H9 (cell line): ENCODE measurements at regions not wholly inside any gene's neighbourhood (a gene's known extent, or its start where the extent isn't known, plus 50 kb on each side); places are given as distances from the start of the nearest gene placed in this dataset.

Experiments used
- DNase-seq: peaks from one replicate; pipeline ENCODE4 v3.0.0-alpha.2; 2017
- H2AFZ ChIP-seq: one replicate; pipeline ENCODE4 v1.6.1; 2013; ENCODE audit warnings: mild to moderate bottlenecking, low read length, control low read depth, moderate library complexity
- H2AK5ac ChIP-seq: 2 replicates; pipeline ENCODE4 v1.6.1; 2013; ENCODE audit warnings: low read length, control low read depth, mixed read lengths; ENCODE audit not compliant: insufficient read length
- H2BK120ac ChIP-seq: one replicate; pipeline ENCODE4 v1.6.1; 2013; ENCODE audit warnings: low read depth, mild to moderate bottlenecking, low read length, control low read depth, inconsistent platforms; ENCODE audit not compliant: poor library complexity, severe bottlenecking
- H2BK12ac ChIP-seq: 2 replicates; pipeline ENCODE4 v1.6.1; 2013; ENCODE audit warnings: low read length, control low read depth, mixed read lengths, low read depth; ENCODE audit not compliant: insufficient read length
- H2BK15ac ChIP-seq: 2 replicates; pipeline ENCODE4 v1.6.1; 2013; ENCODE audit warnings: low read depth, low read length, control low read depth
- H2BK20ac ChIP-seq: one replicate; pipeline ENCODE4 v1.6.1; 2013; ENCODE audit warnings: low read depth, mild to moderate bottlenecking, low read length, control low read depth, inconsistent platforms; ENCODE audit not compliant: poor library complexity, severe bottlenecking
- H2BK5ac ChIP-seq: 2 replicates; pipeline ENCODE4 v1.6.1; 2013; ENCODE audit warnings: low read length, control low read depth, mixed read lengths; ENCODE audit not compliant: insufficient read length
- H3K14ac ChIP-seq: 2 replicates; pipeline ENCODE4 v1.6.1; 2013; ENCODE audit warnings: low read length, control low read depth; ENCODE audit not compliant: insufficient read depth
- H3K18ac ChIP-seq: 2 replicates; pipeline ENCODE4 v1.6.1; 2013; ENCODE audit warnings: low read depth, mild to moderate bottlenecking, mixed read lengths, low read length, control low read depth; ENCODE audit not compliant: insufficient read length
- H3K23ac ChIP-seq: 2 replicates; pipeline ENCODE4 v1.6.1; 2013; ENCODE audit warnings: low read length, control low read depth, mixed read lengths, low read depth; ENCODE audit not compliant: insufficient read length
- H3K23me2 ChIP-seq: 2 replicates; pipeline ENCODE4 v1.6.1; 2013; ENCODE audit warnings: low read depth, mild to moderate bottlenecking, mixed read lengths, low read length, control low read depth; ENCODE audit not compliant: insufficient read length, poor library complexity, severe bottlenecking
- H3K27ac ChIP-seq: 2 replicates; pipeline ENCODE4 v1.5.1; 2013; ENCODE audit warnings: low read length, control low read depth, mixed read lengths, low read depth; ENCODE audit not compliant: insufficient read length
- H3K27me3 ChIP-seq: 2 replicates; pipeline ENCODE4 v1.6.1; 2013; ENCODE audit warnings: low read length, control low read depth, inconsistent platforms; ENCODE audit not compliant: insufficient read depth
- H3K4ac ChIP-seq: 2 replicates; pipeline ENCODE4 v1.6.1; 2013; ENCODE audit warnings: low read depth, mild to moderate bottlenecking, control low read depth, inconsistent platforms, low read length, moderate library complexity
- H3K4me1 ChIP-seq: 2 replicates; pipeline ENCODE4 v1.6.1; 2013; ENCODE audit warnings: low read length, control low read depth, inconsistent platforms; ENCODE audit not compliant: insufficient read depth
- H3K4me2 ChIP-seq: 2 replicates; pipeline ENCODE4 v1.6.1; 2013; ENCODE audit warnings: low read length, control low read depth, mixed read lengths; ENCODE audit not compliant: insufficient read length, insufficient read depth
- H3K56ac ChIP-seq: 2 replicates; pipeline ENCODE4 v1.6.1; 2013; ENCODE audit warnings: low read depth, mild to moderate bottlenecking, mixed read lengths, low read length, control low read depth; ENCODE audit not compliant: insufficient read length
- H3K79me1 ChIP-seq: 2 replicates; pipeline ENCODE4 v1.6.1; 2013; ENCODE audit warnings: low read depth, mild to moderate bottlenecking, moderate library complexity, low read length, control low read depth, inconsistent platforms; ENCODE audit not compliant: insufficient read depth, poor library complexity, severe bottlenecking
- H3K79me2 ChIP-seq: 2 replicates; pipeline ENCODE4 v1.6.1; 2013; ENCODE audit warnings: low read length, control low read depth, inconsistent platforms; ENCODE audit not compliant: insufficient read depth
- H3K9ac ChIP-seq: 2 replicates; pipeline ENCODE4 v1.6.1; 2013; ENCODE audit warnings: low read length, control low read depth, mixed read lengths; ENCODE audit not compliant: insufficient read length; ENCODE audit errors: extremely low read depth
- H3K9me3 ChIP-seq: one replicate; pipeline ENCODE4 v1.6.1; 2013; ENCODE audit warnings: low read depth, low read length, inconsistent platforms; ENCODE audit not compliant: control insufficient read depth
- H3T11ph ChIP-seq: one replicate; pipeline ENCODE4 v1.6.1; 2013; ENCODE audit warnings: mild to moderate bottlenecking, low read length, control low read depth, inconsistent platforms
- H4K20me1 ChIP-seq: one replicate; pipeline ENCODE4 v1.6.1; 2013; ENCODE audit not compliant: control insufficient read depth, insufficient read length, insufficient read depth
- H4K5ac ChIP-seq: 2 replicates; pipeline ENCODE4 v1.6.1; 2013; ENCODE audit warnings: low read depth, mild to moderate bottlenecking, mixed read lengths, low read length, control low read depth; ENCODE audit not compliant: insufficient read length
- H4K8ac ChIP-seq: replicated peaks from 2 replicates; pipeline ENCODE4 v1.6.1; 2013; ENCODE audit warnings: low read length, control low read depth, mixed read lengths, low read depth; ENCODE audit not compliant: insufficient read length
- H4K91ac ChIP-seq: 2 replicates; pipeline ENCODE4 v1.6.1; 2013; ENCODE audit warnings: low read depth, mild to moderate bottlenecking, moderate library complexity, mixed read lengths, low read length, control low read depth; ENCODE audit not compliant: insufficient read length
- H3K27ac Mint-ChIP-seq, 3 experiments: 2 replicates in 2 of 3; 3 replicates in 1 of 3; pipeline ENCODE4 v1.8.0; 2020 to 2021; ENCODE audit warnings: mixed read lengths in 3 of 3, mild to moderate bottlenecking in 1 of 3, moderate library complexity in 1 of 3
- H3K27me3 Mint-ChIP-seq: 2 replicates; pipeline ENCODE4 v1.8.0; 2021; ENCODE audit warnings: low read depth, mild to moderate bottlenecking, moderate library complexity, mixed read lengths
- H3K36me3 Mint-ChIP-seq, 3 experiments: 2 replicates in 2 of 3; 3 replicates in 1 of 3; pipeline ENCODE4 v1.8.0; 2020 to 2021; ENCODE audit warnings: low read depth in 3 of 3, mixed read lengths in 3 of 3; ENCODE audit not compliant: insufficient read depth in 1 of 3
- H3K4me1 Mint-ChIP-seq, 2 experiments: 2 replicates each; pipeline ENCODE4 v1.8.0; 2020; ENCODE audit warnings: mixed read lengths in 2 of 2
- H3K4me3 Mint-ChIP-seq, 2 experiments: 2 replicates in 1 of 2; 3 replicates in 1 of 2; pipeline ENCODE4 v1.8.0; 2020 to 2021; ENCODE audit warnings: mild to moderate bottlenecking in 2 of 2, mixed read lengths in 2 of 2, moderate library complexity in 1 of 2
- H3K9me3 Mint-ChIP-seq, 2 experiments: 2 replicates in 1 of 2; 3 replicates in 1 of 2; pipeline ENCODE4 v1.8.0; 2020; ENCODE audit warnings: mild to moderate bottlenecking in 2 of 2, mixed read lengths in 2 of 2, moderate library complexity in 1 of 2
- WGBS: extraction: QIAGEN DNeasy Blood & Tissue Kit; methylation state at CpG from one replicate; pipeline ENCODE4 v1.1.7; 2013; ENCODE audit warnings: missing lambda C conversion rate, low lambda C conversion rate, mixed read lengths; ENCODE audit not compliant: insufficient read length; ENCODE audit errors: extremely low coverage; 5-methylcytosine and 5-hydroxymethylcytosine counted together
- TF ChIP-seq, protein P1 (sequence below): fragments of 200-600 bp; sonication (generic); conservative IDR thresholded peaks from 3 replicates; pipeline ENCODE4 v1.8.0; 2021; ENCODE audit warnings: antibody characterized with exemption, mild to moderate bottlenecking

DNA sequence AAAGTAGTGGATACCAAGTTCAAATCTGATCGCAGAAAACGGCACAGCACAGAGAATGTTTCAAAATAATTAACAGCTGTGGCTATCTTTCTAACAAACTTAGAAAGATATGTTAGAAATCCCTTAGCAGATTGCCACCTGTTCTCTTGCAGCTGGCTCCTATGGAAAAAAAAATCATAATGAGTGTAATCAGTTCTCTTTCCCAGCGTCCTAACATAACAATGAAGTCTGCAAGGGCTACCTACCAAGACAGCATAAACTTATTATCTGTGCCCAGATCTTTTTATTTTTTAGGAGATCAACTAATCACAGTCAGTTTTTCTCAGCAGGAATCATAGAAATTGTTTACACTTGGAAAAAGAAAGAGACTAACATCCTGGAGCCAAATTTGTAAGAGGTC lies 358.6 kb upstream of the FOXG1 start:
- Mint-ChIP-seq H3K27ac (no peak overlapping the region), H3K36me3 (peaks cover 0 to 2% (median 1%) of the 10 kb centered on the region in 3 experiments; a peak in 2 of 7 replicates), H3K27me3 (no peaks in the 10 kb centered on the region), H3K4me1 (no peaks in the 10 kb centered on the region), H3K9me3 (peaks cover 7 to 15% of the 10 kb centered on the region in 2 experiments; a peak in 4 of 5 replicates), H3K4me3 (no peak overlapping the region)
- no peaks in the 10 kb centered on the region for H3K27me3 ChIP-seq
- no peak overlapping the region for H4K91ac ChIP-seq
- no peak overlapping the region for H3K23ac ChIP-seq
- no peaks in the 10 kb centered on the region for H3K23me2 ChIP-seq
- H3K9ac ChIP-seq: no peak overlapping the region
- no peak overlapping the region for H2BK5ac ChIP-seq
- no peak for DNase-seq
- no peak overlapping the region for H2BK12ac ChIP-seq
- H3T11ph ChIP-seq: no peak overlapping the region
- no peak overlapping the region for H2BK15ac ChIP-seq
- no peaks in the 10 kb centered on the region for H3K79me2 ChIP-seq
- H3K9me3 ChIP-seq: no peaks in the 10 kb centered on the region
- H4K20me1 ChIP-seq: no peaks in the 10 kb centered on the region
- H3K18ac ChIP-seq: no peak overlapping the region
- WGBS: no CpG with 5 or more reads among the region's 3 CpGs
- no peak overlapping the region for H2BK20ac ChIP-seq
- H2BK120ac ChIP-seq: no peak overlapping the region
- no peak overlapping the region for H2AFZ ChIP-seq
- TF ChIP-seq, protein P1, sequence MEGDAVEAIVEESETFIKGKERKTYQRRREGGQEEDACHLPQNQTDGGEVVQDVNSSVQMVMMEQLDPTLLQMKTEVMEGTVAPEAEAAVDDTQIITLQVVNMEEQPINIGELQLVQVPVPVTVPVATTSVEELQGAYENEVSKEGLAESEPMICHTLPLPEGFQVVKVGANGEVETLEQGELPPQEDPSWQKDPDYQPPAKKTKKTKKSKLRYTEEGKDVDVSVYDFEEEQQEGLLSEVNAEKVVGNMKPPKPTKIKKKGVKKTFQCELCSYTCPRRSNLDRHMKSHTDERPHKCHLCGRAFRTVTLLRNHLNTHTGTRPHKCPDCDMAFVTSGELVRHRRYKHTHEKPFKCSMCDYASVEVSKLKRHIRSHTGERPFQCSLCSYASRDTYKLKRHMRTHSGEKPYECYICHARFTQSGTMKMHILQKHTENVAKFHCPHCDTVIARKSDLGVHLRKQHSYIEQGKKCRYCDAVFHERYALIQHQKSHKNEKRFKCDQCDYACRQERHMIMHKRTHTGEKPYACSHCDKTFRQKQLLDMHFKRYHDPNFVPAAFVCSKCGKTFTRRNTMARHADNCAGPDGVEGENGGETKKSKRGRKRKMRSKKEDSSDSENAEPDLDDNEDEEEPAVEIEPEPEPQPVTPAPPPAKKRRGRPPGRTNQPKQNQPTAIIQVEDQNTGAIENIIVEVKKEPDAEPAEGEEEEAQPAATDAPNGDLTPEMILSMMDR: no peak
- H4K8ac ChIP-seq: no peak overlapping the region
- H3K4me1 ChIP-seq: no peaks in the 10 kb centered on the region
- H3K27ac ChIP-seq: no peak overlapping the region
- no peaks in the 10 kb centered on the region for H3K79me1 ChIP-seq
- no peak overlapping the region for H3K56ac ChIP-seq
- H2AK5ac ChIP-seq: no peak overlapping the region
- no peak overlapping the region for H3K4me2 ChIP-seq
- no peak overlapping the region for H3K14ac ChIP-seq
- no peak overlapping the region for H3K4ac ChIP-seq
- H4K5ac ChIP-seq: no peak overlapping the region
